ENCODE measurements at regions not wholly inside any gene's neighbourhood (a gene's known extent, or its start where the extent isn't known, plus 50 kb on each side); places are given as distances from the start of the nearest gene placed in this dataset.

- Histone ChIP-seq H3K27me3 (ENCODE audit: insufficient read depth, poor library complexity, severe bottlenecking) (peaks cover 8% of the 10 kb centered on the region), H3K27ac (replicated peaks) (no peak overlapping the region), H3K4me3 (replicated peaks; ENCODE audit: insufficient read depth, low read length) (no peak overlapping the region)
- no peak for TF ChIP-seq POLR2AphosphoS5 (IDR thresholded peaks at IDR 0.05; ENCODE audit: low read depth)
- TF ChIP-seq, protein P1, sequence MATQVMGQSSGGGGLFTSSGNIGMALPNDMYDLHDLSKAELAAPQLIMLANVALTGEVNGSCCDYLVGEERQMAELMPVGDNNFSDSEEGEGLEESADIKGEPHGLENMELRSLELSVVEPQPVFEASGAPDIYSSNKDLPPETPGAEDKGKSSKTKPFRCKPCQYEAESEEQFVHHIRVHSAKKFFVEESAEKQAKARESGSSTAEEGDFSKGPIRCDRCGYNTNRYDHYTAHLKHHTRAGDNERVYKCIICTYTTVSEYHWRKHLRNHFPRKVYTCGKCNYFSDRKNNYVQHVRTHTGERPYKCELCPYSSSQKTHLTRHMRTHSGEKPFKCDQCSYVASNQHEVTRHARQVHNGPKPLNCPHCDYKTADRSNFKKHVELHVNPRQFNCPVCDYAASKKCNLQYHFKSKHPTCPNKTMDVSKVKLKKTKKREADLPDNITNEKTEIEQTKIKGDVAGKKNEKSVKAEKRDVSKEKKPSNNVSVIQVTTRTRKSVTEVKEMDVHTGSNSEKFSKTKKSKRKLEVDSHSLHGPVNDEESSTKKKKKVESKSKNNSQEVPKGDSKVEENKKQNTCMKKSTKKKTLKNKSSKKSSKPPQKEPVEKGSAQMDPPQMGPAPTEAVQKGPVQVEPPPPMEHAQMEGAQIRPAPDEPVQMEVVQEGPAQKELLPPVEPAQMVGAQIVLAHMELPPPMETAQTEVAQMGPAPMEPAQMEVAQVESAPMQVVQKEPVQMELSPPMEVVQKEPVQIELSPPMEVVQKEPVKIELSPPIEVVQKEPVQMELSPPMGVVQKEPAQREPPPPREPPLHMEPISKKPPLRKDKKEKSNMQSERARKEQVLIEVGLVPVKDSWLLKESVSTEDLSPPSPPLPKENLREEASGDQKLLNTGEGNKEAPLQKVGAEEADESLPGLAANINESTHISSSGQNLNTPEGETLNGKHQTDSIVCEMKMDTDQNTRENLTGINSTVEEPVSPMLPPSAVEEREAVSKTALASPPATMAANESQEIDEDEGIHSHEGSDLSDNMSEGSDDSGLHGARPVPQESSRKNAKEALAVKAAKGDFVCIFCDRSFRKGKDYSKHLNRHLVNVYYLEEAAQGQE (IDR thresholded peaks at IDR 0.05; ENCODE audit: insufficient replicate concordance, low read depth): no peak
- TF ChIP-seq, protein P2, sequence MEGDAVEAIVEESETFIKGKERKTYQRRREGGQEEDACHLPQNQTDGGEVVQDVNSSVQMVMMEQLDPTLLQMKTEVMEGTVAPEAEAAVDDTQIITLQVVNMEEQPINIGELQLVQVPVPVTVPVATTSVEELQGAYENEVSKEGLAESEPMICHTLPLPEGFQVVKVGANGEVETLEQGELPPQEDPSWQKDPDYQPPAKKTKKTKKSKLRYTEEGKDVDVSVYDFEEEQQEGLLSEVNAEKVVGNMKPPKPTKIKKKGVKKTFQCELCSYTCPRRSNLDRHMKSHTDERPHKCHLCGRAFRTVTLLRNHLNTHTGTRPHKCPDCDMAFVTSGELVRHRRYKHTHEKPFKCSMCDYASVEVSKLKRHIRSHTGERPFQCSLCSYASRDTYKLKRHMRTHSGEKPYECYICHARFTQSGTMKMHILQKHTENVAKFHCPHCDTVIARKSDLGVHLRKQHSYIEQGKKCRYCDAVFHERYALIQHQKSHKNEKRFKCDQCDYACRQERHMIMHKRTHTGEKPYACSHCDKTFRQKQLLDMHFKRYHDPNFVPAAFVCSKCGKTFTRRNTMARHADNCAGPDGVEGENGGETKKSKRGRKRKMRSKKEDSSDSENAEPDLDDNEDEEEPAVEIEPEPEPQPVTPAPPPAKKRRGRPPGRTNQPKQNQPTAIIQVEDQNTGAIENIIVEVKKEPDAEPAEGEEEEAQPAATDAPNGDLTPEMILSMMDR (IDR thresholded peaks at IDR 0.05; ENCODE audit: insufficient read depth, low read length): no peak
- DNase-seq (ENCODE audit: low read depth in 1 of 2, low spot score in 1 of 2): no peak
Measured at GRCh38 chr14:97074456-97074855, 277.3 kb downstream of the VRK1 start.

- Histone ChIP-seq H3K27ac (replicated peaks) (no peak overlapping the region), H3K27me3 (ENCODE audit: insufficient read depth, poor library complexity, severe bottlenecking) (peaks cover 8% of the 10 kb centered on the region), H3K4me3 (replicated peaks; ENCODE audit: insufficient read depth, low read length) (no peak overlapping the region)
- TF ChIP-seq POLR2AphosphoS5 (IDR thresholded peaks at IDR 0.05; ENCODE audit: low read depth) (no peak), GABPA (IDR thresholded peaks at IDR 0.05; ENCODE audit: low read depth) (no peak), SPI1 (IDR thresholded peaks at IDR 0.05; ENCODE audit: borderline replicate concordance, low read depth) (no peak)
- TF ChIP-seq, protein P1 (IDR thresholded peaks at IDR 0.05; ENCODE audit: insufficient replicate concordance, low read depth): no peak
- TF ChIP-seq, protein P2 (IDR thresholded peaks at IDR 0.05; ENCODE audit: insufficient read depth, low read length): no peak
- DNase-seq (ENCODE audit: low read depth in 1 of 2, low spot score in 1 of 2): no peak
Measured at GRCh38 chr14:97074856-97075255, 277.7 kb downstream of the VRK1 start.

DNA sequence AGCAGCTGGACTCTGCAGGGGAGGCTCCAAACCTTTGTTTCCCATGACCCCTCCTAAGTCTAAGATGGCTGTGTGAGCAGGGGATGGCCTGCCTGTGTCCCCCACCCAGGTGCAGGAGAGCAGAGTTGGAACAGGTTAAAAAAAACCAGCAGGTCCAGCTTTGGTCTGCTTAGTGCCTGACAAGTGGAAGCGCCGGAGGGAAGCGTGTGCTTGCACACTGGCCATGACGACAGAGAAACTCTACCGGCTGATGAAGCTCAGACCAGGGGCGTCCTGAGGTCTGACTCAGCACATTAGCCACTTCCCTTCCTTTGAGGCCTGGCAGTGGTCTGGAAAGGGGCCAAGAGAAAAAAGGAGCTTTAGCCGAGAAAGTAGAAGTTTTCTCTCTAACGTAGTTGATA lies 280.1 kb downstream of the VRK1 start:
- TF ChIP-seq, protein P2 (IDR thresholded peaks at IDR 0.05; ENCODE audit: insufficient read depth, low read length): no peak
- peak; percentile 71 for TF ChIP-seq POLR2AphosphoS5 (IDR thresholded peaks at IDR 0.05; ENCODE audit: low read depth)
- no peak for TF ChIP-seq GABPA (IDR thresholded peaks at IDR 0.05; ENCODE audit: low read depth)
- TF ChIP-seq SPI1 (IDR thresholded peaks at IDR 0.05; ENCODE audit: borderline replicate concordance, low read depth): peak; percentile 91
- TF ChIP-seq, protein P1 (IDR thresholded peaks at IDR 0.05; ENCODE audit: insufficient replicate concordance, low read depth): no peak
- DNase-seq (ENCODE audit: low read depth in 1 of 2, low spot score in 1 of 2): peak; percentile 85 to 90
- H3K27ac ChIP-seq (replicated peaks): no peak overlapping the region
- H3K4me3 ChIP-seq (replicated peaks; ENCODE audit: insufficient read depth, low read length): 0 out of 2 replicates have a peak overlapping the region, but pooled peaks have one; percentile 1
- H3K27me3 ChIP-seq (ENCODE audit: insufficient read depth, poor library complexity, severe bottlenecking): peaks cover 5% of the 10 kb centered on the region
